Esophagus muscularis mucosa (tissue), 3 donors: ENCODE measurements at regions not wholly inside any gene's neighbourhood (a gene's known extent, or its start where the extent isn't known, plus 50 kb on each side); places are given as distances from the start of the nearest gene placed in this dataset.

Source experiments
- CTCF ChIP-seq, 3 experiments: fragments of 200-600 bp in 2 of 3; fragments of 450-650 bp in 1 of 3; sonication (generic) in 2 of 3; IDR thresholded peaks; one replicate each; pipeline ENCODE4 v1.5.1; 2017 to 2019; ENCODE audit warnings: antibody characterized with exemption in 3 of 3, mild to moderate bottlenecking in 2 of 3, moderate library complexity in 1 of 3
- EP300 ChIP-seq: sonication (generic); formaldehyde crosslinking; IDR thresholded peaks from one replicate; pipeline ENCODE4 v1.6.1; 2017; ENCODE audit warnings: antibody characterized with exemption

- TF ChIP-seq EP300 (no peak), CTCF (IDR thresholded peaks at IDR 0.05) (no peak)
Measured at GRCh38 chr10:1846032-1846431, 108.7 kb upstream of the ADARB2 start.
